Muscle of leg (tissue), 3 donors: ENCODE measurements at regions not wholly inside any gene's neighbourhood (a gene's known extent, or its start where the extent isn't known, plus 50 kb on each side); places are given as distances from the start of the nearest gene placed in this dataset.

Experiments
- DNase-seq: peaks from one replicate; pipeline ENCODE4 v3.0.0; 2013
- H3K27ac ChIP-seq: one replicate; pipeline ENCODE4 v1.5.1; 2013; ENCODE audit warnings: mild to moderate bottlenecking, low read length, control low read depth
- H3K27me3 ChIP-seq: one replicate; pipeline ENCODE4 v1.6.1; 2013; ENCODE audit warnings: low read length; ENCODE audit not compliant: control insufficient read depth, insufficient read depth
- H3K36me3 ChIP-seq: one replicate; pipeline ENCODE4 v1.6.1; 2013; ENCODE audit warnings: low read length; ENCODE audit not compliant: control insufficient read depth, insufficient read depth
- H3K4me1 ChIP-seq: one replicate; pipeline ENCODE4 v1.6.1; 2013; ENCODE audit warnings: low read length; ENCODE audit not compliant: control insufficient read depth, insufficient read depth
- H3K4me3 ChIP-seq: one replicate; pipeline ENCODE4 v1.5.1; 2013; ENCODE audit warnings: low read length, control low read depth
- H3K9me3 ChIP-seq: replicated peaks from 2 replicates; pipeline ENCODE4 v1.6.1; 2013; ENCODE audit warnings: low read depth, low read length; ENCODE audit not compliant: control insufficient read depth
- WGBS: methylation state at CpG from one replicate; pipeline ENCODE4 v1.1.5; 2013; ENCODE audit warnings: missing lambda C conversion rate; ENCODE audit not compliant: insufficient coverage; 5-methylcytosine and 5-hydroxymethylcytosine counted together

DNA sequence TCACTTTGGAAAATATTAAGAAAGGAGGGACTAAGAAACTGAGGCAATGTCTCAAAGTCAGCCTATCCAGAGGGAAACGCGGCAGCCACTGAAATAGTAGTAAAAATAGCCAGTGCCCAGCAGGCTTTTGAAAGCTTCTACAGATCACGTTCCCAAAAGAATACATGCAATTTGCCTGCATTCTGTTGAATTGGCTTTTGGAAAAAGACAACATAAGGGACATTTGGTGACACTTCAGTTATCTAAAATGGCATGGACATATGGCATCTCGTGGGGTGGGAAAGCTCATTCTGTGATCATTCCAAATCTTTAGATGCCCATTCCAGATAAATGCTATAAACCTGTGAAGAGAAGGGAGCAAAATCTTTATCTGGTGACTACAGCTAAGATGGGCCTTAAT, 82.8 kb upstream of the PDE1C start:
- Histone ChIP-seq H3K36me3 (no peaks in the 10 kb centered on the region), H3K27me3 (no peaks in the 10 kb centered on the region), H3K4me3 (no peak overlapping the region), H3K9me3 (no peaks in the 10 kb centered on the region), H3K4me1 (peaks cover 4% of the 10 kb centered on the region), H3K27ac (no peak overlapping the region)
- DNase-seq, result no peak
- 90% methylated on average over 2 of the region's 4 CpGs for WGBS

DNA sequence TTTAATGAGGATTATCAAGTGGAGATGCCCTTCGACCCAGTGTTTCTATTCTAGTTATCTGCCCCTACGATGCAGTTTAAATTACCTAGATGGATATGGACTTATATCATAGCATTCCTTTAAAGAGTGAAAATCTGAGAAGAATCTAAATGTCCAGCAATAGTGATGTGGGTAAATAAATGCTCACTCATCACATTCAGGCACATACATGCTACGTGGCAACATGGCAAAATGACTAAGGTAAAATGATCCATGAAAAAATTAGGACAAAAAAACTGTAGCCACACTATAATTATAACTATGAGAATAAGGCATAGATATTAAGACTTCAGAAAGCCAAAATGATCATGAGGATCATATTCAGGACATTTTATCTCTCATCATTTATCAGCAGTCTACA, 82.4 kb upstream of the PDE1C start:
- DNase-seq, result no peak
- H3K27me3 ChIP-seq, result no peaks in the 10 kb centered on the region
- H3K9me3 ChIP-seq, result no peaks in the 10 kb centered on the region
- no peak overlapping the region for H3K27ac ChIP-seq
- peaks cover 4% of the 10 kb centered on the region for H3K4me1 ChIP-seq
- no peaks in the 10 kb centered on the region for H3K36me3 ChIP-seq
- H3K4me3 ChIP-seq, result no peak overlapping the region
- no CpG with 5 or more reads among the region's 3 CpGs for WGBS

DNA sequence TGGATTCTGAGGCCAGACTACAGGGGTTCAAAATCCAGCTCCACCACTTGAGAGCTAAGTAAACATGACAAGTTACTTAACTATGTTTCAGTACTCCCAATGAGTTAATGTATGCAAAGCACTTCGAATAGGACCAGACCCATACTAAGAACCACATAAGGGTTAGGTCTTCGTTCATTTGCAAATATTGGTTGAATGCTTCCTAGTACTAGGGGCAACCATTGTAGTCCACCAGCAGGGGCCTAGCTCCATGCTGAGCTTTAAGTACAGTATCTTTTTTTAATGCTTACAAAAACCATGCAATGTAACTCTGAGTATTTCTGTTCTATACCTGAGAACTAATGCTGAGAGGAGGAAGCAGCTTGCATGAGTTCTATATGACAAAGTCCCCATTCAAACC, 80.4 kb upstream of the PDE1C start:
- Histone ChIP-seq H3K4me1 (peaks cover 4% of the 10 kb centered on the region), H3K27me3 (no peaks in the 10 kb centered on the region), H3K27ac (no peak overlapping the region), H3K4me3 (no peak overlapping the region), H3K9me3 (peaks cover 4% of the 10 kb centered on the region), H3K36me3 (no peaks in the 10 kb centered on the region)
- no peak for DNase-seq
- no CpG with 5 or more reads among the region's 2 CpGs for WGBS

DNA sequence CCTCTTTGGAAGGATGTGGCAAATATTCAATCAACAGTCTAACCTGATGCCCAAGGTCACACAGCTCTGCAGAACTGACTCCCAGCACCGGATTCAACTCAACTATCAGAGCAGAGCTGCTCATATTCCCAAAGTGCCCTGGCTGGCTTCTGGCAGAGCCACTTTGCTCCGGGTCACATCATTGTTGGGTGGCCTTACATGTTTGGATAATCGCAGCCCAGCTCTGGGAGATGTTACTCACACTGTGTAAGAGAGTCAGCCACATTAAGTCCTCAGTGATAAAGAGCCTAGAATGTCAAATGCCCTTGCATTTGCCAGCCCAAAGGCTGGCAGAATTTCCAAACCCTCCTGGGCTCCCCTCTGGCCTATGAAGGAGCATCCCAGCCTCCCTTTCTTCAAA, 79.8 kb upstream of the PDE1C start:
- Histone ChIP-seq H3K4me3 (no peak overlapping the region), H3K27ac (no peak overlapping the region), H3K4me1 (peaks cover 6% of the 10 kb centered on the region), H3K9me3 (peaks cover 4% of the 10 kb centered on the region), H3K27me3 (no peaks in the 10 kb centered on the region), H3K36me3 (no peaks in the 10 kb centered on the region)
- WGBS, result 81% methylated on average over 3 of the region's 3 CpGs
- no peak for DNase-seq

DNA sequence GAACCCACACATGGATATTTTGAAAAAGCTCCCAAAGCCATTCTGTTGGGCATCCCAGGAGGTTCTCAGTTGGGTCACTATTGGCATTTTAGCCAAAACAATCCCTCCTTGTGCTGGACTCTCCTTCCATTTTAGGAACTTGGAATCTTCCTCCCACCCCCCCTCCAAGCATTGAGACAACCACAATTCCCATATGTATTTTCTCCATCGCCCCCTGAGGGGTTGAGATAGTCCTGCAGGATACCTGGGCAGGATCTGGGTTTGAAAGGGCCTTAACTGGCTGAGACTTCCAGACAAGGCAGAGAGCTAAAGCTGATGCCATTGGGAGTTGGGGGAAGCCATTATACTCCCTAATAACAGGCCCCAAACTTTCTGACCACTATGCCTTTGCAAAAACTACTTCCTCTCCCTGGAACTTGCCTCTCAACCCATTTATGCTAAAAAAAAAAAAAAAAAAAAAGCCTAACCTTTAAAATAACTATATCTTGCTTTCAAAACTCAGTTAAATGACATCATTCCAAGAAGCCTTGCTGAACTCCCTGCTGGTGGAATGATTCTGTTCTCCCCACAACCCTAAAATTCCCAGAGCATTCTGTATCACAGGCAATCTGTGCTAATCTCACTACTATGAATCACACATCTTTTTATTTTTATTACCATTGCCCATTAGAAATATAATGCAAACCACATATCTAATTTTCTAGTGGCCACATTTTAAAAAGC, 77.5 kb upstream of the PDE1C start:
- Histone ChIP-seq H3K9me3 (peaks cover 4% of the 10 kb centered on the region), H3K4me3 (no peak overlapping the region), H3K4me1 (peaks cover 12% of the 10 kb centered on the region), H3K27me3 (no peaks in the 10 kb centered on the region), H3K27ac (no peak overlapping the region), H3K36me3 (no peaks in the 10 kb centered on the region)
- DNase-seq, result no peak
- WGBS, result no CpG with 5 or more reads among the region's 1 CpG

DNA sequence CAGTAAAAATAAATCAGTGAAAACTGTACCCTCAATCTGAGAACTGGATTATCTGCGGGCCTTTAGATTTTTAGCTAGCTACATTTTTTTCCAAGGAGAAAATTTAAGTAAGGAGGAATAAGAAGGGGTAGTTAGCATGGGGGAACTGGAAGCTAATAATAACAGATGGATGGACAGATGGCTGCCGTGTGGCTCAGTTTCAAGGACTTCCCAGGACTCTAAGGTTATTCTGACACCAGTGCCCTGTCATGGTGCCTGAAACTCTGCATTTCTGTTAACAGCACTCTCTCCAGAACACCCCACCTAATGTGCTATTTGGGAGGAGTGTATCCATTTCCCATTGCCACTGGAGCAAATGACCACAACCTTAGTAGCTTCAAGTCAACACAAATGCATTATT, 75.7 kb upstream of the PDE1C start:
- no peak for DNase-seq
- WGBS, result 86% methylated on average over 1 of the region's 2 CpGs
- Histone ChIP-seq H3K36me3 (no peaks in the 10 kb centered on the region), H3K9me3 (peaks cover 4% of the 10 kb centered on the region), H3K27ac (no peak overlapping the region), H3K27me3 (no peaks in the 10 kb centered on the region), H3K4me3 (no peak overlapping the region), H3K4me1 (peaks cover 12% of the 10 kb centered on the region)

DNA sequence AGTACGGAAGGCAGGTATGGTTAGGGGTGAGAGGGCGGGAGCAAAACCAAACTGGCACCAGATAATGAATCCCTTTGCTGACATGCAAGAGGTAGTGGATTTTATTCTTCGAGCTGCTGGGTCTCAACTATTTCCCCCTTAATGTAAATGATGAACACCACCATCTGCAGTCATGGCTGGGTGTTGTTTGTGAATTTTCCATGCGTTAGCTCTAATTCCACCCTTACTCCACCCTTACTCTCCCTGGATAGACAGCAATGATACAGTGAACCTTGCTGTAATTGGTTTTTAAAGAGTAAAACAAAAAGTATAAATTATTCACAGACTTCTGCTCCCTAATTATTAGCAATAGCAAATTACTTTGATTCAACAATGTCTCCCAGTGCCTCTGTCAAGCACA, 74.5 kb upstream of the PDE1C start:
- H3K27ac ChIP-seq, result no peak overlapping the region

DNA sequence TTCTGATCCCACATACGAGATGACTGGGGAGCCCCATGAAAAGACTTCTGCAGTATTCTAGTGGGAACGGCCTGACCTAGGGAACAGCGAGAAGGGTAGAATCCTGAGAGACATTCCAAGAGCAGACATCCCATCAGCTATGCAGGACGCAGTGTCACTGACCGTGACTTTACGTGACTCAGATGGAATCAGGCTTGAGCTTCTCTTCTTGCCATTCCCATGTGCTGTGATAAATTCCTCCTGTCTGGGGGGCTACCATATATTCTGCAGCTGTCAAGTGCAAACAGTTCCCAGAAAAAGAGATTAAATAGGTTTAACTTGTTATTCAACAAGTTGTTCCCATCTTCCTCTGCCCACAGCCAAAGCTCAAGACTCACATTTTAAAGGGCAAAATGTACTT, 73.1 kb upstream of the PDE1C start:
- H3K27ac ChIP-seq, result no peak overlapping the region
- peak; percentile 45 for DNase-seq
- no peak overlapping the region for H3K4me3 ChIP-seq
- peaks cover 4% of the 10 kb centered on the region for H3K9me3 ChIP-seq
- WGBS, result 50% methylated on average over 3 of the region's 6 CpGs
- H3K4me1 ChIP-seq, result peaks cover 12% of the 10 kb centered on the region
- no peaks in the 10 kb centered on the region for H3K36me3 ChIP-seq
- no peaks in the 10 kb centered on the region for H3K27me3 ChIP-seq

More for the DNA sequence above, 74.5 kb upstream of the PDE1C start:
- peaks cover 12% of the 10 kb centered on the region for H3K4me1 ChIP-seq
- peaks cover 4% of the 10 kb centered on the region for H3K9me3 ChIP-seq
- peak; percentile 7 for DNase-seq
- H3K36me3 ChIP-seq, result no peaks in the 10 kb centered on the region
- no peaks in the 10 kb centered on the region for H3K27me3 ChIP-seq
- WGBS, result 88% methylated on average over 2 of the region's 4 CpGs
- no peak overlapping the region for H3K4me3 ChIP-seq

DNA sequence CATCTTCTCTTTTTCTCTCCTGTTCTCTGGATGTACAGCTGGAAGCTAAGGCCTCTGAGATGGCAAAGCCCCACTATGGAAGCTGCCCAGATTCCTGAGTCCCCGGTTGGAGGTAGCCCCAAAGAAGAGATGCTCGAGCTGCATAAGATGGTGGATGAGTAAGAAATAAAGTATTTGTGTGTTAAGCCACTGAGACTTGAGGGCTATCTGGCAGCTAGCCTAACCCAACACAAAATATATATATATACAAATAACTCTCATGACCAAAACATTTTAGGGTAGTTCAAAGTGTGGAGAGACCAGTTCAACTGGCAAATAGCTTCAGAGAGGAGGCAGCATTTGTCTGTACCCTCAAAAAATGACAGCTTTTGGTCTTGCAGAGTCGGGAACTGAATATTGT, 72.4 kb upstream of the PDE1C start:
- Histone ChIP-seq H3K27ac (no peak overlapping the region), H3K4me1 (peaks cover 12% of the 10 kb centered on the region), H3K36me3 (no peaks in the 10 kb centered on the region), H3K4me3 (no peak overlapping the region), H3K9me3 (peaks cover 4% of the 10 kb centered on the region), H3K27me3 (no peaks in the 10 kb centered on the region)
- WGBS, result 60% methylated on average over 1 of the region's 3 CpGs
- DNase-seq, result no peak

DNA sequence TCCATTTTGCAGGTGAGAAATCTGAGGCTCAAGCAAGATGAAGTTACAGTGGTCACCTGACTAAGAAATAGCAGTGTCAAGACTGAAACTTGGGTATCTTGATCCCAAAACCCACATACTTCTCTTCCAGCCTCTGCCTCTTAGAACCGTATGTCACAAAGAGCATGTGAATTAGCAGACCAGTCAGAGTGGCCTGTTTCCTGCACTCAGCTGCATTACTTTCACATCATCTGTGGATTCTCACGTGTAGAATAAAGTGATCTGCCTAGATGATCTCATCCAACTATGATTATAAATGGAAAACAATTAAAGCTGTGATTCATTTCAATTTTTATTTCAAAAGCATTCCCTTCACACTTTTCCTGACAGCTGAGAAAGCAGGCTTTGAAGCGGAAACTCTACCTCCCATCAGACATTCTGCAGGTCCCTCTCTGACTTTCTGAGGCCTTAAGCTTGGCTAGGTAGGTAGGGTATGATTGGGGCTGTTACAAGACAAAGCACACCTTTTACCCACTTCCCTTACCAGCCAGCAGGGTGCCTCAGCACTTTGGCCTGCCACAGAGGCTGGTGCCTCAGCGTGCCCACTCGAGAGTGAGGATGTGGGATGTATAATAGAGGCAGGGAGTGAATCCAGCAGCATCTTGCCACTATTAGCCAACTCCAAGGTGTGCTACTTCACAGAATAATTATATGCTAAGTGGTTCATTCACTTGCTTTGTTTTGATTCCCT, 70.2 kb upstream of the PDE1C start:
- WGBS, result no CpG with 5 or more reads among the region's 5 CpGs
- no peak for DNase-seq
- no peaks in the 10 kb centered on the region for H3K36me3 ChIP-seq
- H3K27ac ChIP-seq, result no peak overlapping the region
- H3K27me3 ChIP-seq, result no peaks in the 10 kb centered on the region
- no peak overlapping the region for H3K4me3 ChIP-seq
- peaks cover 12% of the 10 kb centered on the region for H3K4me1 ChIP-seq
- H3K9me3 ChIP-seq, result no peaks in the 10 kb centered on the region
